ENCODE measurements at regions not wholly inside any gene's neighbourhood (a gene's known extent, or its start where the extent isn't known, plus 50 kb on each side); places are given as distances from the start of the nearest gene placed in this dataset.
"Not testable (repeated sequence)": the region's sequence is repeated elsewhere in the genome, so short reads cannot be mapped to it uniquely, and the experiment has no call there.

DNA sequence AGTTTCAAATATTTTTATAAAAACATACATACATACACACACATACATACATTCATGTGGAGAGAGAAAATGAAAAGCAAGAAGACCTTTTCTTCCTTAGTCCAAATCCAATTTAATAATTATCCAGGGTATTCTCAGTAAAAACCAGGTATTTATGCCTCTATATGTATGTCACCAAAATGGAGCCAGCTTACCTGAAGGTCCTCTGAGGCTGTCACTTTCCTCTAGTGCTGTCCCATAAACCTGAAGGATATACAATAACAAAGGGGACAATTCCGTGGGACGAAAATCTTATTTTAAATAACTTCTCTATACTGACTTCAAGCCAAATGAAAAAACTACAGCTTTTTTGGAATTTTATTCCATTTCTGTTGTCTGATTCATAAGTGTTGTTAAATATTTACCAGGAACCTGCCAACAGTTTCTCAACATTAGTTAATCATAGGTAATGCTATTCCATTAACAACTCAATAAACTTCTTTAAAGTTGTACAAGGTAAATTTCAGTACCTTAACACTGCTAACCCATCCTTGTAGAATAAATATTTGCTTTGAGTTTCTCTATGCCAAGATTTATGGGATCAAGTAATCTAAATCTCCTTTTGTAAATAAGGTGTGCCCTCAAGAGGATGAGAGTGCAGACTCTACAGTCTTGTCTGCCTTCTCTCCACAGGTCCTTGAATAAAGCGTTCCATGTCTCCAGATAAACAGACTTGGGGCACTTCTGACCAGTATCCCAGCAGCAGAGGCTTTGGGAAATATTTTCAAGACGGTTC, 260.3 kb downstream of the AHR start:
- DNase-seq = peak in 1 of 2 experiments; percentile 46

GRCh38 chr7:17559388-17559787, 260.9 kb downstream of the AHR start:
- DNase-seq = no peak

DNA sequence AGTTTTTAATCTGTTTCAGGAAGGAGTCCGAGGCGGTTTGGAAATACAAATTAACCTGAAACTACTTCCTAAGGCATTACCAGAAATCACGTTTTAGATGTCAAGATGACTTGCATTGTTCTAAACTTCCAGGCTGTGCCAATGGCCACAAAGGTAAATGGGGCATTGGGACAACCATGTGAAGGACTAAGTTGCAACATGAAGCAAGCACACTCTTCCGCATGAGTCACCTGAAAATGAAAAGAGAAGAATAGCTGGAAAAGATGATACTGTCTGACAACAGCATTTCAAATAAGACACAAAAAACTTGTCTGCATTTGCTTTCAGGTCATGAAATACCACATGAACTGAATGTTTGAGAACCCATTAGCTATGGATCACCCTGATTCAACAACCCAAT, 262.1 kb downstream of the AHR start:
- no peak for DNase-seq

DNA sequence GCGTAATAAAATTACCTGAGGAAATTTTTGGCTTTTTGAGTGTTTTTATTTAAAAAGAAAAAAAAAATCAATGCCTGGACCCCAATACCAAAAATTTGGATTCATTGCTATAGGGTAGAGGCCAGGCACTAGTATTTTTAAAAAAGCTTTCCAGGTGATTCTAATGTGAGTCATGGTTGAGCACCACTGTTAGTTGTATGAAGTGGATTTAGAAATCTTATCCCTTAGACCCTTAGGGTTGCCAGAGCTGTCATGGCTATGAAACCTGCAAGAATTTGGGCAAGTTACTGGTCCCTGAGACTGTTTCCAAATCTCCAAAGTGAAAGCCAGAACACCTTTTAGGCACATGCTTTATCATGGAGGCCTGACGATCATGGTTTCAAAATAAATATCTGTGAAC, 262.5 kb downstream of the AHR start:
- no peak for DNase-seq

DNA sequence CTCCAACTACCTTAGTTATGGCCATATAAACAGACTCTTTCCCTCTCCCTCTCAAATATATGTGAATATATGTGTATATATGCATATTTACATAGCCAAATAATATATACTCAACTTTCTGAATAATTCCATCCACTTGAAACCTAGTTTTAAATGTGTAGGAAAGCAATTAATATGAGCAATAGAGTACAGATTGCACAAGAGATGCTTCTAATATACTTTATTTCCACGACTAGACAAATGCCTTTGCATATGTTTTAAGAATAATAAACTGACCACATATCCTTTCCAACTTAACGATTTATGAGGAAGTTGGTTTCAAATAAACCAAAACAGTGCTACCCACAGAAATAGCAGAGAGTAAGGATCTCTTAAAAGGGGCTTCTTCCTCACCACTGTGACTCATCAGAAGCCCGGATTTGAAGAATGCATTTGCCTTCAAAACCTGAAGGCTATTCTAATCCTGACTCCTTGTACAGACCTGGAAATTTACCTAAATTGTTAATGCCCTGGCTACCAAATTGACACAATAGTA, 266.3 kb downstream of the AHR start:
- DNase-seq = no peak

DNA sequence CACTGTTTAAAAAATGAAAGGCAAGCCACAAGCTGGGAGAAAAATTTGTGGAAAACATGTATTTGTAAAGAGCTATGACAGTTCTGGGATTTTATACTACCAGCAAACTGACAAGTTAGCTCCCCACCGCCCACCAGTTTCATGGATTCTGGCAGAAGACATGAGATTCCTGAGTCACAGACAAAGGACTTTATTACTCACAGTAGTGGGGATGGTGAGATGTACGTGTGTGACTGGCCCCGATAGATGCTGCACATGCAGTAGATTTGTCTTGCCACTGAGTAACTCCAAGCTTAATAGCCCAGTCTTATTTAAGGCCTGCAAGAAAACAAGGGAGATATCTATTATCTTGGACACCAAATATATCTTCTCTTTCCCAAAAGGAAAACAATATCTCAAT, 281.7 kb downstream of the AHR start:
- DNase-seq = no peak

DNA sequence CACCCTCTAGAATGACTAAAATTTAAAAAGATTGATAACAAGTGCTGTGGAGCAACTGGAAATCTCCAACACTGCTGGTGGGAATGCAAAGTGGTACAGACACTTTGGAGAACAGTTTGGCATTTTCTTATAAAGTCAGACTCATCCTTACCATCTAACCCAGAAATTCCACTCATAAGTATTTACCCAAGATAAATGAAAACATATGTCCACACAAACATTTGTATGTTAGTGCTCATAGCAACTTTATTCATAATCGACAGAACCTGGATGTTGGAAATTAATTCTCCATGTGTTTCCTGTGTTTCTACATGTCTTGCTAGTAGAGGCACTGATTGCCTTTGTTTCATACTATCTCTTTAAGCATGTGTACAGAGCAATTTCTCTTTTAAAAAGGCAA, 282.4 kb downstream of the AHR start:
- no peak for DNase-seq

DNA sequence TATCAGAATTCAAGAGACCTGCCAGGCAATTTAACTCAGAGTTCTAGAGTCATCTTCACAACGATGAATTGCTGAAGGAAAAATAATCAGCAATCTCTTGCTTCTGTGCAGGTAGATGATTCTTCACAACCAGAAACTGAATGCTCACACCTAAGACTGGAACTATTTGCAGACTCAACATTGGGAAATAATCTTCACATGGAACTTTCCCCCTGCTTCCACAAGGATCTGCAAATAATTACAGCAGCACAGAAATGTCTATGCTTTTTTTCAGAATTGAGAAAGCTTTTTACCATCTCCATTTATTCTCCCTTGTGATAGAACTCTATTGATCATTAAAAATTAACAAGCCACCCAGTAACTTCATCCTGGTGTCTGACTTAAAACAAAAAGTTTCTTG, 282.8 kb downstream of the AHR start:
- no peak for DNase-seq

DNA sequence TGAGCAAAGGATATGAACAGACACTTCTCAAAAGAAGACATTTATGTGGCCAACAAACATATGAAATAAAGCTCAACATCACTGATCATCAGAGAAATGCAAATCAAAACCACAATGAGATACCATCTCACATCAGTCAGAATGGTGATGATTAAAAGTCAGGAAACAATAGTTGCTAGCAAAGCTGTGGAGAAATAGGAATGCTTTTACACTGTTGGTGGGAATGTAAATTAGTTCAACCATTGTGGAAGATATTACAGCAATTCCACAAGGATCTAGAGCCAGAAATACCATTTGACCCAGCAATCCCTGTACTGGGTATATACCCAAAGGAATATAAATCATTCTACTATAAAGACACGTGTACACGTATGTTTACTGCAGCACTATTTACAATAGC, 284.2 kb downstream of the AHR start:
- DNase-seq = not testable (repeated sequence)

GRCh38 chr7:17583786-17584185, 285.3 kb downstream of the AHR start:
- no peak for DNase-seq

GRCh38 chr7:17584822-17585221, 286.4 kb downstream of the AHR start:
- DNase-seq = no peak

DNA sequence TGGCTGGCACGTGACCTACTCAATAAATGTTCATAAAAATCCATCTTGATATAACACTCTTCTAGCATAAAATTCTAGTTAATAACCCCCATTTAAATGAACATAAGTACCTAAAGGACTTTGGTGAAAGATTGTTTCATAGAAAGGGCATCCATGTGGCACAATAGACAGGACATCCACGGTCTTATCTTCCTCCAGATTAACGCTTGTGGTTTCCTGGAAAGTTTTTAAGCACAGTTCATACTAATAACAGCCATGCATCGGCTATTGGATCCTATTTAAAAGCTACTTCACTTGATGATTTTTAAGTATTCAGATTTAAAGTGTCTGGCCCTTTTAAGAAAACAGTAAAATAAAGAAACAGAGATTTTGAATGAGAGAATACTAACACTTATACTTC, 288.3 kb downstream of the AHR start:
- no peak for DNase-seq

DNA sequence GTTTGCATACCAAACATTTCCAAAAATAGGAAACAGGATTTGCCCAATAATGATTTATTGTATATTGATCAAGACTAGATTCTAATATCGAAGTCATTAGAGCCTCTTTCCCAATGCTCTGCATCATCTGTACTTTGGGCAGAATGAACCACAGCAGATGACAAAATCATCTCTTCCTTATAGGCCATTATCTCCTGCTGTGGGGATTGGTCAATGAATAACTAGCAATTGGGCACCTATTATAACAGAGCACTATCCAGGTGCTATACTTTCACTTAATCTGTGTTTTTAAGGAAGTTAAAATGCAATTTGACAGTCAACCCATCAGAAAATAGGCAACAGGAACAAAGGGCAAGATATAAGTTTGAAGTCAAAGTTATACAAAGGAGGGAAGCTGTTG, 290.3 kb downstream of the AHR start:
- no peak for DNase-seq

DNA sequence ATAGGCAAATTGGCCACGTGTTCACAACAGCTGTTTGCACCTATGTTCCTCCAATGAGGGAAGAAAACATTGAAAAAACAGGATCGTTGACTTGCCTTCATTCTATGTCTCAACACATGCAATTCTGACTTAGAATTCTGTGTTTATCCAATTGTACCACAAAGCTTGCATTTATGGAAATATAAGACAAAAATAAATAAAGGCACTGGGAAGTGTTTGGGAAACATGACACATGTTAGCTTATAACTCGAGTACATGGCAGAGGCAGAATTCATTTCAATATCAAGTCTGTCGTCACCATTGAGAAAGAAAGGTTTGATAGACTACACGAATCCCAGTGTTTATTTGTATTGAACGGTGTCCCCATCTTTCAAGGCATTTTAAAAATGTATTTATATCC, 291.2 kb downstream of the AHR start:
- DNase-seq = no peak

GRCh38 chr7:17590221-17590620, 291.8 kb downstream of the AHR start:
- no peak for DNase-seq

GRCh38 chr7:17593819-17594419, 295.5 kb downstream of the AHR start:
- DNase-seq = no peak

DNA sequence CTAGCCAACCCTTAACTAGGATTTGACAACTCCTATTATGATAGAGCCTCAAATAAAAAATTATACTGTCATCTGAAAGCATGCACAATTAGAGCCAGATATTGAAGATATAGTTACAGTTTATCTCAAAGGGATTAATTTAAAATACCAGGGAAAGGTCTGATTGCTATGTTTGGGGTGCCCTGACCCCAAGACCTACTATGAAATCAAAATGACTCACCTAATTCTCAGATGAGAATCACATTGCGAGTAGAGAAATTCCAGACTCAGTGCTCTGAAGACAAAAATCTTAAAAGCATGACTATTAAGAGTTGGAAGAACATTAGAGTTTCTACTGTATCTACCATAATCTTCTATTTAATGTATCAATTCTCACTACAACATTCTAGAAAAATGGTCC, 297.1 kb downstream of the AHR start:
- no peak for DNase-seq

DNA sequence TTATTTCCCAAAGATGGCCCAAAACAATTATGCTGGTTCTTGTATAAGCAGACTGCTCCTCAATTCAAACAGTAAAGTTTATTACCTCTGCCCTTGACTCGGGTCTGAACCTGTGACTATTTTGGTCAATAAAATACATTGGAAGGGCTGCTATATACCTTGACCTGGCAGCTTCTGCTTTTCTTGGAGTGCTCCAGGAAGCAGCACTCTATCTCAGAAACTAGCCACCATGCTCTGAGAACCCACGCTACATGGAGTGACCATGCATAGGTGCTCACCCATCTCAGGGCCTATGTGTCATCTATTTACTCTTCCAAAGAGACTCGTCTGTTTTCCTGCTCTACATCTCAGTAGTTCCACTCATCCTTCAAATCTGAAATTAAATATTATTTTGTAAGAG, 299.9 kb downstream of the AHR start:
- no peak for DNase-seq

DNA sequence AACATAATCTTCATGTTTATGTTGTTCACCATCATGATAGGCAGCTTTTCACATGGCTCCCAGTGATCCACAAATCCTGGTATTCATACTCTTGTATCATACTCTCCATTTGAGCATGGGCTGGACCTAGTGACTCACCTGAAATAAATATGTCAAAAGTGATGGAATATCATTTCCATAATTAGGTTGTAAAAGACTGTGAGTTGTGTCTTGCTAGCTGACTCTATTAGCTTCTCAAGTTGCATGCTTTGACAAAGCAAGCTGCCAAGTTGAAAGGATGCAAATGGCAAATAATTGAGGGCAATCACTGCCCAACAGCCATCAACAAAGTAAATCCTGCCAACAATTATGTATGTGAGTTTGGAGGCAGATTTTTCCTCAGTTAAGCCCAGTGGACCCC, 300.4 kb downstream of the AHR start:
- DNase-seq = no peak

- no peak for DNase-seq
Observed at GRCh38 chr7:17599733-17600339, 301.4 kb downstream of the AHR start.

DNA sequence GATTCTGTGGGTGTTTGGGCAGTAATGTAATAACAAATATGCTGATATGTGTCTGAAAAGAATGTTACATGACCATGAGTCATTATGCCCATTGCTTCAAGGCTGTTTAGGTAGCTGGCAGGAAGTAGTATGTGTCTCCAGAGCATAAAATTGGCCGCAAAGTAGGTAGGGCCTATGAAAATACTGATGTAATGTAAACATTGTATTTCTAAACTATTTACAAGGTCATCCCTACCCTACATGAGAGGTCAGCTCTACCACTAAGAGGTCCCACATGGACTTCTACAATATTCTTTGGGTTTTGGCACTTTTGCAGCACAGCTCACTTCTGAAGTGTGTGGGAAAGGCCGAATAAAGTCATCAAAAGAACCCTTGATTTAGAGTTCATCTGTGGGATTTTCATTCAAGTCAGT, 301.9 kb downstream of the AHR start:
- no peak for DNase-seq

GRCh38 chr7:17601921-17602320, 303.5 kb downstream of the AHR start:
- DNase-seq = no peak

DNA sequence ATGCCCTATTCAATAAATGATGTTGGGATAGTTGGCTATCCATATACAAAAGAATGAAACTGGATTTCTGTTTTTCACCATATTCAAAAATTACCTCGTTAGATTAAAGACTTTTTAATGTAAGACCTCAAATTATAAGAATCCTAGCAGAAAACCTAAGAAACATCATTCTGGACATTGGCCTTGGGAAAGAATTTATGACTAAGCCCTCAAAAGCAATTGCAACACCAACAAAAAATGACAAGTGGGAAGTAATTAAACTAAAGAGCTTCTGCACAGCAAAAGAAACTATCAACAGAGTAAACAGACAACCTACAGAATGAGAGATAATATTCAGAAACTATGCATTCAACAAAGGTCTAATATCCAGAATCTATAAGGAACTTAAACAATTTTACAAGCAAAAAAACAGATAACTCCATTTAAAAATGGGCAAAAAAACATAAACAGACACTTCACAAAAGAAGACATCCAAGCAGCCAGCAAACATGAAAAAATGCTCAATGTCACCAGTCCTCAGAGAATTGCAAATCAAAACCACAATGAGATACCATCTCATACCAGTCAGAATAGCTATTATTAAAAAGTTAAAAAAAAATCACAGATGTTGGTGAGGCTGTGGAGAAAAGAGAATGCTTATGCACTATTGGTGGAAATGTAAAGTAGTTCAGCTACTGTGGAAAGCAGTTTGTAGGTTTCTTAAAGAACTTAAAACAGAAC, 309.8 kb downstream of the AHR start:
- no peak for DNase-seq

- no peak for DNase-seq
Observed at GRCh38 chr7:17611611-17612010, 313.2 kb downstream of the AHR start.

Data from NCI-H187 (cell line).